Gastroesophageal sphincter (tissue), 4 donors: ENCODE measurements at regions not wholly inside any gene's neighbourhood (a gene's known extent, or its start where the extent isn't known, plus 50 kb on each side); places are given as distances from the start of the nearest gene placed in this dataset.

ENCODE experiments used
- ATAC-seq: fragments of 150-250 bp; one replicate; pipeline ENCODE4 v1.9.1; 2016; ENCODE audit warnings: mild to moderate bottlenecking, moderate library complexity
- H3K27ac ChIP-seq, 4 donors: fragments of 200-600 bp; sonication (generic) in 3 of 4; 1 replicate in 3 of 4; 2 replicates in 1 of 4; pipeline ENCODE4 v1.5.1; 2016 to 2019
- H3K27me3 ChIP-seq: fragments of 200-600 bp; sonication (generic); one replicate; pipeline ENCODE4 v1.5.1; 2019
- H3K36me3 ChIP-seq, 2 donors: fragments of 200-600 bp; sonication (generic); one replicate each; pipeline ENCODE4 v1.5.1; 2019; ENCODE audit warnings: control low read depth in 1 of 2
- H3K4me1 ChIP-seq, 3 donors: fragments of 200-600 bp; sonication (generic); 1 replicate in 2 of 3; 2 replicates in 1 of 3; pipeline ENCODE4 v1.5.1; 2016 to 2019; ENCODE audit warnings: control low read depth in 2 of 3
- H3K4me3 ChIP-seq, 2 donors: fragments of 200-600 bp; sonication (generic); one replicate each; pipeline ENCODE4 v1.5.1; 2019; ENCODE audit warnings: mild to moderate bottlenecking in 1 of 2, moderate library complexity in 1 of 2
- H3K9me3 ChIP-seq, 3 donors: fragments of 200-600 bp; sonication (generic); one replicate each; pipeline ENCODE4 v1.5.1; 2017 to 2019; ENCODE audit warnings: control low read depth in 2 of 3
- EP300 ChIP-seq: sonication (generic); formaldehyde crosslinking; IDR thresholded peaks from one replicate; pipeline ENCODE4 v1.6.1; 2017; ENCODE audit warnings: antibody characterized with exemption, mild to moderate bottlenecking
- POLR2A ChIP-seq, 2 donors: fragments of 450-650 bp; IDR thresholded peaks; one replicate each; pipeline ENCODE4 v1.6.1; 2017; ENCODE audit warnings: antibody characterized with exemption in 2 of 2, mild to moderate bottlenecking in 2 of 2, moderate library complexity in 1 of 2
- POLR2AphosphoS5 ChIP-seq: sonication (generic); formaldehyde crosslinking; IDR thresholded peaks from one replicate; pipeline ENCODE4 v1.6.1; 2017; ENCODE audit warnings: antibody characterized with exemption
- WGBS, 2 donors: methylation state at CpG; one replicate each; pipeline ENCODE4 v1.1.5; 2018; ENCODE audit warnings: low coverage in 1 of 2; 5-methylcytosine and 5-hydroxymethylcytosine counted together
- TF ChIP-seq, protein P1 (sequence below), 4 experiments: fragments of 200-600 bp in 2 of 4; fragments of 450-650 bp in 2 of 4; sonication (generic) in 1 of 4; IDR thresholded peaks; one replicate each; pipeline ENCODE4 v1.5.1; 2017 to 2019; ENCODE audit warnings: antibody characterized with exemption in 4 of 4, mild to moderate bottlenecking in 2 of 4, moderate library complexity in 2 of 4

DNA sequence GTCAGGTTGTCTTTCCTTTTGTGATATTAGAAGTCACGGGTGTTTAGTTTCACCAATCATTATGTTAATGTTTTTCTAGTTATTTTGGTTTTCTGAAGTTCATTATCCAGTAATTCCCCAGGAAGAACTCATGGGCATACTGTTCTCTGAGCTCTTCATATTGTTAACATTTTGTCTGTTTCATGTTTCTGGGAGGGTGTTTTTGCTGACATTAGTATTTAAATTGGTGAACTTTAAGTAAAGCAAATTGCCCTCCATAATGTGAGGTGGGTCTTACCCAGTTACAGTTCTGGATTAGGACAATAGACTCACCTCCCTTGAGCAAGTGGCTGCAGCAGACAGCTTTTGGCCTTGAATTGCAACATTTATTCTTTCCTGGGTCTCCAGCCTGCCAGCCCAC is 163.4 kb downstream of the GPAT3 start:
- WGBS, 2 donors = 80 to 100% methylated on average over 1 of the region's 1 CpG
- Histone ChIP-seq H3K36me3 (no peaks in the 10 kb centered on the region), H3K27me3 (no peaks in the 10 kb centered on the region), H3K4me3 (no peak overlapping the region), H3K9me3 (peaks cover 0 to 18% (median 0%) of the 10 kb centered on the region in 3 donors), H3K27ac (no peak overlapping the region), H3K4me1 (no peaks in the 10 kb centered on the region)
- TF ChIP-seq EP300 (no peak), POLR2A (IDR thresholded peaks at IDR 0.05) (no peak), POLR2AphosphoS5 (no peak)
- TF ChIP-seq, protein P1, sequence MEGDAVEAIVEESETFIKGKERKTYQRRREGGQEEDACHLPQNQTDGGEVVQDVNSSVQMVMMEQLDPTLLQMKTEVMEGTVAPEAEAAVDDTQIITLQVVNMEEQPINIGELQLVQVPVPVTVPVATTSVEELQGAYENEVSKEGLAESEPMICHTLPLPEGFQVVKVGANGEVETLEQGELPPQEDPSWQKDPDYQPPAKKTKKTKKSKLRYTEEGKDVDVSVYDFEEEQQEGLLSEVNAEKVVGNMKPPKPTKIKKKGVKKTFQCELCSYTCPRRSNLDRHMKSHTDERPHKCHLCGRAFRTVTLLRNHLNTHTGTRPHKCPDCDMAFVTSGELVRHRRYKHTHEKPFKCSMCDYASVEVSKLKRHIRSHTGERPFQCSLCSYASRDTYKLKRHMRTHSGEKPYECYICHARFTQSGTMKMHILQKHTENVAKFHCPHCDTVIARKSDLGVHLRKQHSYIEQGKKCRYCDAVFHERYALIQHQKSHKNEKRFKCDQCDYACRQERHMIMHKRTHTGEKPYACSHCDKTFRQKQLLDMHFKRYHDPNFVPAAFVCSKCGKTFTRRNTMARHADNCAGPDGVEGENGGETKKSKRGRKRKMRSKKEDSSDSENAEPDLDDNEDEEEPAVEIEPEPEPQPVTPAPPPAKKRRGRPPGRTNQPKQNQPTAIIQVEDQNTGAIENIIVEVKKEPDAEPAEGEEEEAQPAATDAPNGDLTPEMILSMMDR (IDR thresholded peaks at IDR 0.05) = no peak
- no peak for ATAC-seq

DNA sequence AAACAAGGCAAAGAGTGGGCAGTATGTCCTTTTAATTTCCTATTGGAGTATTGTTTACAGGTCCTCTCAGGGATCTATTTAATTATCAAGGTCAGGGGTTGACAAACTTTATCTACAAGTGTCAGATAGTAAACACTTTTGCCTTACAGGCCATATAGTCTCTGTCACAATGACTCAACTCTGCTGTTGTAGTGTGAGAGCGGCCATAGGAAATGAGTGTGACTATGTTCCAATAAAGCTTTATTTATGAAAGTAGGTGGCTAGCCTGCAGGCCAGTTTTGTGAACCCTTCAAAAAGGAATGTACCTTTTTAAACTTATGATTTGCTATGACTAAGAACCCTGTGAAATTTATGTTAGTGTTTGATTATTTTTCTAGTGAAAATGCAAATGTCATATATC is 156.1 kb downstream of the GPAT3 start:
- WGBS, 2 donors = 75 to 100% methylated on average over 1 of the region's 1 CpG

DNA sequence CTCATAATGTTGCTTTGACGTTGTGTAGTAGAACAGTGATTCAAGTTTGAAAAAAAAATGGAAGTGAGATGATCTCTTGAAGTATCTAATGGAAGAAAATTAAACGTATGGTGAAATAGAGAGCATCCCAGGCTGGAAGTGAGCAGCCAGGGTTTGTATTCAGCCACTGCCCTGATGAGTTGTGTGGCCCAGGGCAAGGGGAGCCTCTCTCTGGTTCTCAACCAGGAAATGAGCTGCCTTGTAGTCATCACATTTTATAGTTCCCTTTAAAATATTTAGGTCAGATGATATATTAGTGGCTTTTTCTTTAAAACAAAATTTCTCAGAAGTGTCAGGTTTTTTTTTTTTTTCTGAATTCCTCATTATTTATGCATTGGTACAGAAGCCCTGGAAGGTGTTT is 150.3 kb downstream of the GPAT3 start:
- ATAC-seq = no peak
- H3K27ac ChIP-seq = no peak overlapping the region
- 56 to 81% methylated on average over 2 of the region's 2 CpGs for WGBS, 2 donors
- H3K4me3 ChIP-seq = no peak overlapping the region
- no peaks in the 10 kb centered on the region for H3K27me3 ChIP-seq
- H3K4me1 ChIP-seq = no peaks in the 10 kb centered on the region
- no peaks in the 10 kb centered on the region for H3K9me3 ChIP-seq
- TF ChIP-seq POLR2AphosphoS5 = no peak
- no peak for TF ChIP-seq EP300
- TF ChIP-seq, protein P1 (IDR thresholded peaks at IDR 0.05) = no peak
- no peak for TF ChIP-seq POLR2A (IDR thresholded peaks at IDR 0.05)
- no peaks in the 10 kb centered on the region for H3K36me3 ChIP-seq

More for the DNA sequence above, 156.1 kb downstream of the GPAT3 start:
- no peak for ATAC-seq
- Histone ChIP-seq H3K27me3 (no peaks in the 10 kb centered on the region), H3K9me3 (no peaks in the 10 kb centered on the region), H3K36me3 (no peaks in the 10 kb centered on the region), H3K4me3 (no peak overlapping the region), H3K4me1 (no peaks in the 10 kb centered on the region), H3K27ac (no peak overlapping the region)
- no peak for TF ChIP-seq POLR2A (IDR thresholded peaks at IDR 0.05)
- TF ChIP-seq, protein P1 (IDR thresholded peaks at IDR 0.05) = no peak
- no peak for TF ChIP-seq POLR2AphosphoS5
- no peak for TF ChIP-seq EP300

DNA sequence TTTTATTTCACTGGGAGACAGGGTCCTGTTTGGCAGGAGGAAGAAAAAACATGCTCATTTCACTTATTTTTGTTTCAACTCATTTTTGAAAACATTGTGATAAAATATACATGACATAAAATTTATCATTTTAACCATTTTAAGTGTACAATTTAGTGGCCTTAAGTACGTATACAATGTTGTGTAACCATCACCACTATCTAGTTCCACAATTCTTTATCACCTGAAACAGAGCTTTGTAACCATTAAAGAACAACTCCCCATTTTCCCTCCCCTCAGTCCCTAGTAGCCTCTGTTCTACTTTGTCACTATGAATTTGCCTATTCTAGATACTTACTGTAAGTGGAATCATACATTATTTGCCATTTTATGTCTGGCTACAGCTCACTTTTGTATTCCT is 143.8 kb downstream of the GPAT3 start:
- no peak overlapping the region for H3K4me3 ChIP-seq
- H3K9me3 ChIP-seq = no peaks in the 10 kb centered on the region
- H3K36me3 ChIP-seq = no peaks in the 10 kb centered on the region
- 74 to 89% methylated on average over 1 of the region's 1 CpG for WGBS, 2 donors
- no peak for TF ChIP-seq POLR2AphosphoS5
- no peak for TF ChIP-seq POLR2A (IDR thresholded peaks at IDR 0.05)
- TF ChIP-seq, protein P1 (IDR thresholded peaks at IDR 0.05) = no peak
- no peak for TF ChIP-seq EP300
- H3K27ac ChIP-seq = no peak overlapping the region
- ATAC-seq = no peak
- no peaks in the 10 kb centered on the region for H3K27me3 ChIP-seq
- no peaks in the 10 kb centered on the region for H3K4me1 ChIP-seq

DNA sequence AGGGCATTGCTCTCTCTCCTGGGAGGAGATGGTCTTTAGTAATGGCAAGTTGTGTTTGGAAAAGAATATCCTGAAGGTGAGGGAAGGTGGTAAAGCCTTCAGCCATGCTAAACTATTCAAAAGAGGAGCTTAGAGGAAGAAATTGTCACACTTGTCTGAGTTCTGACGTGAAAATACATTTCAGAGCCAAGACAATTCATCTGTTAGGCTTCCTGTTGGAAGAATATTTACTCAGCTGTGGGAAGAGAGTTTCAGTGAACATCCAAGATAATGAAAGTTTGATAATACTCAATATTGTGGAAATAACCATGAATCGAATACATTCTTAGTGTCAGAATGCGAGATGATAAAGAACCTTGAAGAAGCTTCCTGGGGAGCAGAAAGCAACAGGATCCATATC is 143.3 kb downstream of the GPAT3 start:
- Histone ChIP-seq H3K4me3 (no peak overlapping the region), H3K27me3 (no peaks in the 10 kb centered on the region), H3K27ac (no peak overlapping the region), H3K36me3 (no peaks in the 10 kb centered on the region), H3K4me1 (no peaks in the 10 kb centered on the region), H3K9me3 (no peaks in the 10 kb centered on the region)
- TF ChIP-seq, protein P1 (IDR thresholded peaks at IDR 0.05) = no peak
- no peak for TF ChIP-seq POLR2A (IDR thresholded peaks at IDR 0.05)
- TF ChIP-seq POLR2AphosphoS5 = no peak
- no peak for TF ChIP-seq EP300
- no peak for ATAC-seq
- 57 to 71% methylated on average over 3 of the region's 3 CpGs for whole genome bisulfite sequencing, 2 donors
